ENCODE measurements at regions not wholly inside any gene's neighbourhood (a gene's known extent, or its start where the extent isn't known, plus 50 kb on each side); places are given as distances from the start of the nearest gene placed in this dataset.

- TF ChIP-seq ZFP3 (CRISPR knock-in tag; IDR thresholded peaks at IDR 0.05): no peak
- no peak for TF ChIP-seq RARB (CRISPR knock-in tag; IDR thresholded peaks at IDR 0.05)
- no peak for TF ChIP-seq PATZ1 (CRISPR knock-in tag; IDR thresholded peaks at IDR 0.05; ENCODE audit: borderline replicate concordance)
- no peak for TF ChIP-seq ZNF8 (CRISPR knock-in tag; IDR thresholded peaks at IDR 0.05)
- no peak for TF ChIP-seq SNAI2 (CRISPR knock-in tag; IDR thresholded peaks at IDR 0.05)
- TF ChIP-seq, protein P1, sequence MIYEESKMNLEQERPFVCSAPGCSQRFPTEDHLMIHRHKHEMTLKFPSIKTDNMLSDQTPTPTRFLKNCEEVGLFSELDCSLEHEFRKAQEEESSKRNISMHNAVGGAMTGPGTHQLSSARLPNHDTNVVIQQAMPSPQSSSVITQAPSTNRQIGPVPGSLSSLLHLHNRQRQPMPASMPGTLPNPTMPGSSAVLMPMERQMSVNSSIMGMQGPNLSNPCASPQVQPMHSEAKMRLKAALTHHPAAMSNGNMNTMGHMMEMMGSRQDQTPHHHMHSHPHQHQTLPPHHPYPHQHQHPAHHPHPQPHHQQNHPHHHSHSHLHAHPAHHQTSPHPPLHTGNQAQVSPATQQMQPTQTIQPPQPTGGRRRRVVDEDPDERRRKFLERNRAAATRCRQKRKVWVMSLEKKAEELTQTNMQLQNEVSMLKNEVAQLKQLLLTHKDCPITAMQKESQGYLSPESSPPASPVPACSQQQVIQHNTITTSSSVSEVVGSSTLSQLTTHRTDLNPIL (CRISPR knock-in tag; IDR thresholded peaks at IDR 0.05; ENCODE audit: low read depth): no peak
- TF ChIP-seq ZFP30 (CRISPR knock-in tag; IDR thresholded peaks at IDR 0.05): no peak
Observed at GRCh38 chr4:126807132-126807531, 825.6 kb upstream of the INTU start.
